ENCODE measurements at regions not wholly inside any gene's neighbourhood (a gene's known extent, or its start where the extent isn't known, plus 50 kb on each side); places are given as distances from the start of the nearest gene placed in this dataset.

- Histone ChIP-seq H3K4me3 (ENCODE audit: low read depth, low read length) (no peak overlapping the region), H3K27ac (ENCODE audit: low read depth, low read length) (no peak overlapping the region), H3K9me3 (ENCODE audit: control insufficient read depth, insufficient read depth, low read length) (no peaks in the 10 kb centered on the region), H3K27me3 (ENCODE audit: control insufficient read depth, insufficient read depth, low read length) (no peaks in the 10 kb centered on the region)
- no peak for DNase-seq (ENCODE audit: low read depth, low spot score)
- POLR2A ChIA-PET: no interaction called here
- CTCF ChIA-PET: no interaction called here
- no peak for TF ChIP-seq CTCF (IDR thresholded peaks at IDR 0.05; ENCODE audit: low read depth, low read length)
Observed at GRCh38 chr21:27841084-27841672, 874.3 kb upstream of the ADAMTS5 start.

- POLR2A ChIA-PET: no interaction called here
- DNase-seq (ENCODE audit: low read depth, low spot score): no peak
- TF ChIP-seq CTCF (IDR thresholded peaks at IDR 0.05; ENCODE audit: low read depth, low read length): no peak
- CTCF ChIA-PET: no interaction called here
- no peak overlapping the region for H3K4me3 ChIP-seq (ENCODE audit: low read depth, low read length)
- H3K9me3 ChIP-seq (ENCODE audit: control insufficient read depth, insufficient read depth, low read length): no peaks in the 10 kb centered on the region
- H3K27ac ChIP-seq (ENCODE audit: low read depth, low read length): no peak overlapping the region
- H3K27me3 ChIP-seq (ENCODE audit: control insufficient read depth, insufficient read depth, low read length): no peaks in the 10 kb centered on the region
Observed at GRCh38 chr21:27840262-27840661, 873.4 kb upstream of the ADAMTS5 start.

- Histone ChIP-seq H3K27ac (ENCODE audit: low read depth, low read length) (no peak overlapping the region), H3K27me3 (ENCODE audit: control insufficient read depth, insufficient read depth, low read length) (no peaks in the 10 kb centered on the region), H3K4me3 (ENCODE audit: low read depth, low read length) (no peak overlapping the region), H3K9me3 (ENCODE audit: control insufficient read depth, insufficient read depth, low read length) (no peaks in the 10 kb centered on the region)
- CTCF ChIA-PET: no interaction called here
- POLR2A ChIA-PET: no interaction called here
- no peak for TF ChIP-seq CTCF (IDR thresholded peaks at IDR 0.05; ENCODE audit: low read depth, low read length)
- no peak for DNase-seq (ENCODE audit: low read depth, low spot score)
Observed at GRCh38 chr21:27839512-27840115, 872.7 kb upstream of the ADAMTS5 start.

GRCh38 chr21:27838573-27838972, 871.7 kb upstream of the ADAMTS5 start:
- Histone ChIP-seq H3K27ac (ENCODE audit: low read depth, low read length) (no peak overlapping the region), H3K9me3 (ENCODE audit: control insufficient read depth, insufficient read depth, low read length) (no peaks in the 10 kb centered on the region), H3K4me3 (ENCODE audit: low read depth, low read length) (no peak overlapping the region), H3K27me3 (ENCODE audit: control insufficient read depth, insufficient read depth, low read length) (no peaks in the 10 kb centered on the region)
- DNase-seq (ENCODE audit: low read depth, low spot score): no peak
- TF ChIP-seq CTCF (IDR thresholded peaks at IDR 0.05; ENCODE audit: low read depth, low read length): no peak
- POLR2A ChIA-PET: no interaction called here
- CTCF ChIA-PET: no interaction called here

GRCh38 chr21:27837936-27838335, 871.0 kb upstream of the ADAMTS5 start:
- no peak for TF ChIP-seq CTCF (IDR thresholded peaks at IDR 0.05; ENCODE audit: low read depth, low read length)
- H3K9me3 ChIP-seq (ENCODE audit: control insufficient read depth, insufficient read depth, low read length): no peaks in the 10 kb centered on the region
- H3K27me3 ChIP-seq (ENCODE audit: control insufficient read depth, insufficient read depth, low read length): no peaks in the 10 kb centered on the region
- no peak for DNase-seq (ENCODE audit: low read depth, low spot score)
- POLR2A ChIA-PET: no interaction called here
- H3K27ac ChIP-seq (ENCODE audit: low read depth, low read length): no peak overlapping the region
- H3K4me3 ChIP-seq (ENCODE audit: low read depth, low read length): no peak overlapping the region
- CTCF ChIA-PET: no interaction called here
